ENCODE measurements at regions not wholly inside any gene's neighbourhood (a gene's known extent, or its start where the extent isn't known, plus 50 kb on each side); places are given as distances from the start of the nearest gene placed in this dataset.

- TF ChIP-seq CTCF (IDR thresholded peaks at IDR 0.05; ENCODE audit: unreplicated experiment) = no peak
- no peak for DNase-seq (ENCODE audit: low spot score)
- Mint-ChIP-seq H3K36me3 (ENCODE audit: low read depth, unreplicated experiment) (no peaks in the 10 kb centered on the region), H3K4me1 (ENCODE audit: unreplicated experiment) (no peaks in the 10 kb centered on the region), H3K4me3 (ENCODE audit: unreplicated experiment) (no peak overlapping the region), H3K27ac (ENCODE audit: unreplicated experiment) (no peak overlapping the region), H3K9me3 (ENCODE audit: unreplicated experiment) (no peaks in the 10 kb centered on the region), H3K27me3 (ENCODE audit: unreplicated experiment) (peaks cover 2% of the 10 kb centered on the region)
These were observed 154.1 kb downstream of the FAM114A2 start for GRCh38 chr5:153884612-153884957.

GRCh38 chr5:153883854-153884611 lies 154.7 kb downstream of the FAM114A2 start:
- no peak for DNase-seq (ENCODE audit: low spot score)
- H3K4me3 Mint-ChIP-seq (ENCODE audit: unreplicated experiment) = no peak overlapping the region
- H3K27ac Mint-ChIP-seq (ENCODE audit: unreplicated experiment) = peak overlapping the region; percentile 23
- H3K9me3 Mint-ChIP-seq (ENCODE audit: unreplicated experiment) = no peaks in the 10 kb centered on the region
- TF ChIP-seq CTCF (IDR thresholded peaks at IDR 0.05; ENCODE audit: unreplicated experiment) = no peak
- no peaks in the 10 kb centered on the region for H3K36me3 Mint-ChIP-seq (ENCODE audit: low read depth, unreplicated experiment)
- peaks cover 2% of the 10 kb centered on the region for H3K27me3 Mint-ChIP-seq (ENCODE audit: unreplicated experiment)
- H3K4me1 Mint-ChIP-seq (ENCODE audit: unreplicated experiment) = no peaks in the 10 kb centered on the region

GRCh38 chr5:153881687-153882086 lies 157.0 kb downstream of the FAM114A2 start:
- no peaks in the 10 kb centered on the region for H3K36me3 Mint-ChIP-seq (ENCODE audit: low read depth, unreplicated experiment)
- no peak for TF ChIP-seq CTCF (IDR thresholded peaks at IDR 0.05; ENCODE audit: unreplicated experiment)
- H3K27me3 Mint-ChIP-seq (ENCODE audit: unreplicated experiment) = peaks cover 2% of the 10 kb centered on the region
- DNase-seq (ENCODE audit: low spot score) = no peak
- H3K4me1 Mint-ChIP-seq (ENCODE audit: unreplicated experiment) = peaks cover 4% of the 10 kb centered on the region
- H3K9me3 Mint-ChIP-seq (ENCODE audit: unreplicated experiment) = no peaks in the 10 kb centered on the region
- no peak overlapping the region for H3K27ac Mint-ChIP-seq (ENCODE audit: unreplicated experiment)
- no peak overlapping the region for H3K4me3 Mint-ChIP-seq (ENCODE audit: unreplicated experiment)

- TF ChIP-seq CTCF (IDR thresholded peaks at IDR 0.05; ENCODE audit: unreplicated experiment) = no peak
- no peak overlapping the region for H3K4me3 Mint-ChIP-seq (ENCODE audit: unreplicated experiment)
- peaks cover 4% of the 10 kb centered on the region for H3K4me1 Mint-ChIP-seq (ENCODE audit: unreplicated experiment)
- H3K27me3 Mint-ChIP-seq (ENCODE audit: unreplicated experiment) = peaks cover 2% of the 10 kb centered on the region
- H3K27ac Mint-ChIP-seq (ENCODE audit: unreplicated experiment) = no peak overlapping the region
- H3K9me3 Mint-ChIP-seq (ENCODE audit: unreplicated experiment) = no peaks in the 10 kb centered on the region
- no peaks in the 10 kb centered on the region for H3K36me3 Mint-ChIP-seq (ENCODE audit: low read depth, unreplicated experiment)
- no peak for DNase-seq (ENCODE audit: low spot score)
These were observed 158.6 kb downstream of the FAM114A2 start for GRCh38 chr5:153880106-153880505.

- Mint-ChIP-seq H3K27me3 (ENCODE audit: unreplicated experiment) (peaks cover 2% of the 10 kb centered on the region), H3K27ac (ENCODE audit: unreplicated experiment) (no peak overlapping the region), H3K4me3 (ENCODE audit: unreplicated experiment) (no peak overlapping the region), H3K36me3 (ENCODE audit: low read depth, unreplicated experiment) (no peaks in the 10 kb centered on the region), H3K4me1 (ENCODE audit: unreplicated experiment) (peaks cover 4% of the 10 kb centered on the region), H3K9me3 (ENCODE audit: unreplicated experiment) (no peaks in the 10 kb centered on the region)
- DNase-seq (ENCODE audit: low spot score) = no peak
- no peak for TF ChIP-seq CTCF (IDR thresholded peaks at IDR 0.05; ENCODE audit: unreplicated experiment)
These were observed 159.1 kb downstream of the FAM114A2 start for GRCh38 chr5:153879596-153879995.
